Neural progenitor cell (in vitro differentiated cells): ENCODE measurements at regions not wholly inside any gene's neighbourhood (a gene's known extent, or its start where the extent isn't known, plus 50 kb on each side); places are given as distances from the start of the nearest gene placed in this dataset.

Experiments used
- DNase-seq: peaks from one replicate; pipeline ENCODE4 v3.0.0-alpha.2; 2016; ENCODE audit warnings: low spot score
- H2AFZ ChIP-seq: fragments of 200-600 bp; sonication (generic); replicated peaks from 2 replicates; pipeline ENCODE4 v1.6.1; 2016; ENCODE audit warnings: antibody characterized with exemption
- H3F3A ChIP-seq: fragments of 200-600 bp; sonication (generic); 2 replicates; pipeline ENCODE4 v1.6.1; 2016; ENCODE audit warnings: antibody characterized with exemption, low read depth
- H3K27ac ChIP-seq: fragments of 200-600 bp; sonication (generic); 2 replicates; pipeline ENCODE4 v1.5.1; 2016; ENCODE audit warnings: mild to moderate bottlenecking
- H3K27me3 ChIP-seq: fragments of 200-600 bp; sonication (generic); 2 replicates; pipeline ENCODE4 v1.6.1; 2016; ENCODE audit warnings: mild to moderate bottlenecking, moderate library complexity
- H3K36me3 ChIP-seq: fragments of 200-600 bp; sonication (generic); 2 replicates; pipeline ENCODE4 v1.5.1; 2016
- H3K4me1 ChIP-seq: fragments of 200-600 bp; sonication (generic); 2 replicates; pipeline ENCODE4 v1.6.1; 2016; ENCODE audit warnings: mixed run types
- H3K4me2 ChIP-seq: fragments of 200-600 bp; sonication (generic); 2 replicates; pipeline ENCODE4 v1.6.1; 2016
- H3K4me3 ChIP-seq: fragments of 200-600 bp; sonication (generic); 2 replicates; pipeline ENCODE4 v1.5.1; 2016
- H3K79me2 ChIP-seq: fragments of 200-600 bp; sonication (generic); 2 replicates; pipeline ENCODE4 v1.6.1; 2016; ENCODE audit warnings: low read depth
- H3K9ac ChIP-seq: fragments of 200-600 bp; sonication (generic); 2 replicates; pipeline ENCODE4 v1.6.1; 2016
- H3K9me3 ChIP-seq: fragments of 200-600 bp; sonication (generic); 2 replicates; pipeline ENCODE4 v1.5.1; 2016; ENCODE audit warnings: low read depth
- H4K20me1 ChIP-seq: fragments of 200-600 bp; sonication (generic); 2 replicates; pipeline ENCODE4 v1.6.1; 2016; ENCODE audit warnings: low read depth
- H3K27ac Mint-ChIP-seq: 3 replicates; pipeline ENCODE4 v1.8.0; 2021; ENCODE audit warnings: mixed read lengths
- H3K27me3 Mint-ChIP-seq: 2 replicates; pipeline ENCODE4 v1.8.0; 2022; ENCODE audit warnings: low read depth, mild to moderate bottlenecking, inconsistent platforms, moderate library complexity, mixed read lengths; ENCODE audit not compliant: insufficient read depth
- H3K36me3 Mint-ChIP-seq: 3 replicates; pipeline ENCODE4 v1.8.0; 2021; ENCODE audit warnings: mixed read lengths
- H3K4me1 Mint-ChIP-seq: 3 replicates; pipeline ENCODE4 v1.8.0; 2021; ENCODE audit warnings: mixed read lengths
- H3K4me3 Mint-ChIP-seq: 3 replicates; pipeline ENCODE4 v1.8.0; 2021; ENCODE audit warnings: mild to moderate bottlenecking, moderate library complexity, mixed read lengths
- H3K9me3 Mint-ChIP-seq: 3 replicates; pipeline ENCODE4 v1.8.0; 2020; ENCODE audit warnings: mixed read lengths
- EZH2 ChIP-seq: fragments of 200-600 bp; sonication (generic); IDR thresholded peaks from 2 replicates; pipeline ENCODE4 v1.6.1; 2017; ENCODE audit warnings: antibody characterized with exemption, mild to moderate bottlenecking, moderate library complexity
- EZH2phosphoT487 ChIP-seq: fragments of 200-600 bp; sonication (generic); IDR thresholded peaks from 2 replicates; pipeline ENCODE4 v1.6.1; 2017; ENCODE audit warnings: antibody characterized with exemption
- TF ChIP-seq, protein P1 (sequence below): fragments of 200-600 bp; sonication (generic); IDR thresholded peaks from 2 replicates; pipeline ENCODE4 v1.5.1; 2017; ENCODE audit warnings: antibody characterized with exemption, mild to moderate bottlenecking

DNA sequence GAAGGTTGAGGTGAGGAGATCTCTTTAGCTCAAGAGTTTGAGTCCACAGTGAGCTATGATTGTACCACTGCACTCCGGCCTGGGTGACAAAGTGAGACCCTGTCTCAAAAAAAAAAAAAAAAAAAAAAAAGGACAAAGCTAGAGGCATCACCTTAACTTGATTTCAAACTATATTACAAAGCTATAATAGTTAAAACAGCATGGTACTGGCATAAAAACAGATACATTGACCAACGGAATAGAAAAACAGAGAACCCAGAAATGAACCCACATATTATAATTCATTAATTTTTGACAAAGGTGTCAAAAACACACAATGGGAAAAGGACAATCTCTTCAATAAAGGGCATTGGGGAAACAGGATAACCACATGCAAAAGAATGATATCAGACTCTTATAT is 50.8 kb upstream of the MBOAT1 start:
- Mint-ChIP-seq H3K9me3 (peaks cover 14% of the 10 kb centered on the region), H3K27me3 (no peaks in the 10 kb centered on the region), H3K4me1 (no peaks in the 10 kb centered on the region), H3K36me3 (no peaks in the 10 kb centered on the region), H3K4me3 (no peak overlapping the region), H3K27ac (no peak overlapping the region)
- Histone ChIP-seq H4K20me1 (no peaks in the 10 kb centered on the region), H3K9me3 (peaks cover 8% of the 10 kb centered on the region), H3K4me2 (no peak overlapping the region), H3K9ac (no peak overlapping the region), H3K4me3 (no peak overlapping the region), H3F3A (no peaks in the 10 kb centered on the region), H2AFZ (no peak overlapping the region), H3K36me3 (no peaks in the 10 kb centered on the region), H3K79me2 (no peaks in the 10 kb centered on the region), H3K27ac (no peak overlapping the region), H3K27me3 (no peaks in the 10 kb centered on the region), H3K4me1 (no peaks in the 10 kb centered on the region)
- no peak for DNase-seq
- TF ChIP-seq, protein P1, sequence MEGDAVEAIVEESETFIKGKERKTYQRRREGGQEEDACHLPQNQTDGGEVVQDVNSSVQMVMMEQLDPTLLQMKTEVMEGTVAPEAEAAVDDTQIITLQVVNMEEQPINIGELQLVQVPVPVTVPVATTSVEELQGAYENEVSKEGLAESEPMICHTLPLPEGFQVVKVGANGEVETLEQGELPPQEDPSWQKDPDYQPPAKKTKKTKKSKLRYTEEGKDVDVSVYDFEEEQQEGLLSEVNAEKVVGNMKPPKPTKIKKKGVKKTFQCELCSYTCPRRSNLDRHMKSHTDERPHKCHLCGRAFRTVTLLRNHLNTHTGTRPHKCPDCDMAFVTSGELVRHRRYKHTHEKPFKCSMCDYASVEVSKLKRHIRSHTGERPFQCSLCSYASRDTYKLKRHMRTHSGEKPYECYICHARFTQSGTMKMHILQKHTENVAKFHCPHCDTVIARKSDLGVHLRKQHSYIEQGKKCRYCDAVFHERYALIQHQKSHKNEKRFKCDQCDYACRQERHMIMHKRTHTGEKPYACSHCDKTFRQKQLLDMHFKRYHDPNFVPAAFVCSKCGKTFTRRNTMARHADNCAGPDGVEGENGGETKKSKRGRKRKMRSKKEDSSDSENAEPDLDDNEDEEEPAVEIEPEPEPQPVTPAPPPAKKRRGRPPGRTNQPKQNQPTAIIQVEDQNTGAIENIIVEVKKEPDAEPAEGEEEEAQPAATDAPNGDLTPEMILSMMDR = no peak
- no peak for TF ChIP-seq EZH2phosphoT487
- no peak for TF ChIP-seq EZH2

- peaks cover 8% of the 10 kb centered on the region for H3K9me3 ChIP-seq
- no peaks in the 10 kb centered on the region for H3K4me1 Mint-ChIP-seq
- H3K4me1 ChIP-seq = no peaks in the 10 kb centered on the region
- H3K36me3 ChIP-seq = no peaks in the 10 kb centered on the region
- DNase-seq = no peak
- H3K27ac Mint-ChIP-seq = no peak overlapping the region
- TF ChIP-seq EZH2phosphoT487 (no peak), EZH2 (no peak)
- TF ChIP-seq, protein P1 = no peak
- no peaks in the 10 kb centered on the region for H4K20me1 ChIP-seq
- no peak overlapping the region for H3K4me2 ChIP-seq
- no peak overlapping the region for H3K9ac ChIP-seq
- H2AFZ ChIP-seq = no peak overlapping the region
- H3K27me3 ChIP-seq = no peaks in the 10 kb centered on the region
- no peak overlapping the region for H3K27ac ChIP-seq
- H3K27me3 Mint-ChIP-seq = no peaks in the 10 kb centered on the region
- no peaks in the 10 kb centered on the region for H3K79me2 ChIP-seq
- no peak overlapping the region for H3K4me3 Mint-ChIP-seq
- H3K9me3 Mint-ChIP-seq = peaks cover 14% of the 10 kb centered on the region
- no peaks in the 10 kb centered on the region for H3F3A ChIP-seq
- no peak overlapping the region for H3K4me3 ChIP-seq
- H3K36me3 Mint-ChIP-seq = no peaks in the 10 kb centered on the region
Measured at GRCh38 chr6:20265842-20266241, 53.6 kb upstream of the MBOAT1 start.

GRCh38 chr6:20266851-20267608 is 54.8 kb upstream of the MBOAT1 start:
- no peak overlapping the region for H3K4me2 ChIP-seq
- no peaks in the 10 kb centered on the region for H3K27me3 ChIP-seq
- H3K9ac ChIP-seq = no peak overlapping the region
- H2AFZ ChIP-seq = peak overlapping the region; percentile 50
- H3K27ac ChIP-seq = no peak overlapping the region
- no peak for DNase-seq
- peaks cover 8% of the 10 kb centered on the region for H3K9me3 ChIP-seq
- Mint-ChIP-seq H3K4me3 (no peak overlapping the region), H3K36me3 (no peaks in the 10 kb centered on the region), H3K9me3 (peaks cover 14% of the 10 kb centered on the region), H3K4me1 (peaks cover 4% of the 10 kb centered on the region), H3K27me3 (no peaks in the 10 kb centered on the region), H3K27ac (no peak overlapping the region)
- no peak overlapping the region for H3K4me3 ChIP-seq
- H3K4me1 ChIP-seq = no peaks in the 10 kb centered on the region
- no peaks in the 10 kb centered on the region for H3K36me3 ChIP-seq
- H3K79me2 ChIP-seq = no peaks in the 10 kb centered on the region
- TF ChIP-seq EZH2 = no peak
- no peak for TF ChIP-seq EZH2phosphoT487
- TF ChIP-seq, protein P1 = no peak
- H3F3A ChIP-seq = no peaks in the 10 kb centered on the region
- no peaks in the 10 kb centered on the region for H4K20me1 ChIP-seq
